GM12878 (cell line): ENCODE measurements at regions not wholly inside any gene's neighbourhood (a gene's known extent, or its start where the extent isn't known, plus 50 kb on each side); places are given as distances from the start of the nearest gene placed in this dataset.

Source experiments
- ATAC-seq: fragments of 200-7000 bp; cut with Tn5 transposase; 3 replicates; pipeline ENCODE4 v1.9.1; 2020; ENCODE audit warnings: mild to moderate bottlenecking, moderate library complexity
- BruUV-seq: library from RNA; stranded (reverse); fragments of 400-500 nt; replicated peaks from 2 replicates; lab custom pipeline; 2021; lab: Mats Ljungman, UMichigan
- CTCF ChIA-PET: fragments of 300-600 bp; sonication (Branson Sonifier 250); formaldehyde crosslinking; extraction: SDS; loops from one replicate; lab custom pipeline; 2021; ENCODE audit warnings: inconsistent platforms; lab: Yijun Ruan, JAX
- POLR2A ChIA-PET: fragments of 350-600 bp; formaldehyde crosslinking; extraction: SDS; loops from one replicate; lab custom pipeline; 2021; ENCODE audit warnings: inconsistent platforms; lab: Charles Lee
- RAD21 ChIA-PET: fragments of 300-600 bp; sonication (Branson Sonifier 250); formaldehyde crosslinking; loops from one replicate; lab custom pipeline; 2023; ENCODE audit warnings: antibody characterized with exemption; ENCODE audit not compliant: unreplicated experiment; lab: Charles Lee
- SMC1A ChIA-PET: fragments of 300-600 bp; sonication (Branson Sonifier 250); formaldehyde crosslinking; loops from one replicate; lab custom pipeline; 2023; ENCODE audit not compliant: unreplicated experiment, uncharacterized antibody; lab: Charles Lee
- DNase-seq: peaks from one replicate; pipeline ENCODE4 v3.0.0-alpha.2; 2011; ENCODE audit warnings: low read depth, low spot score
- FAIRE-seq: peaks from 3 replicates; lab custom pipeline; 2011; peaks lifted over from hg19 to GRCh38; lab: Jason Lieb, UNC
- H2AFZ ChIP-seq: 2 replicates; pipeline ENCODE4 v1.6.0; 2011; ENCODE audit warnings: low read depth, low read length, control low read depth; ENCODE audit not compliant: control insufficient read depth
- H3K27ac ChIP-seq: 2 replicates; pipeline ENCODE4 v1.5.1; 2011; ENCODE audit warnings: control low read depth; ENCODE audit not compliant: control insufficient read depth, insufficient read depth
- H3K27me3 ChIP-seq, 2 experiments: replicated peaks in 1 of 2; 2 replicates each; pipeline versions ENCODE4 v1.6.0 to v1.6.1; 2011; ENCODE audit warnings: low read length in 1 of 2; ENCODE audit not compliant: control insufficient read depth in 2 of 2, insufficient read depth in 2 of 2
- H3K36me3 ChIP-seq, 2 experiments: 2 replicates each; pipeline ENCODE4 v1.5.1; 2011; ENCODE audit warnings: low read length in 1 of 2; ENCODE audit not compliant: control insufficient read depth in 2 of 2, insufficient read depth in 2 of 2
- H3K4me1 ChIP-seq: 2 replicates; pipeline ENCODE4 v1.6.1; 2011; ENCODE audit warnings: mild to moderate bottlenecking, low read length, moderate library complexity, mixed read lengths; ENCODE audit not compliant: control insufficient read depth, insufficient read depth
- H3K4me2 ChIP-seq: 2 replicates; pipeline ENCODE4 v1.6.0; 2011; ENCODE audit warnings: control low read depth; ENCODE audit not compliant: control insufficient read depth, insufficient read depth
- H3K4me3 ChIP-seq: fragments of 200-600 bp; sonication (generic); 2 replicates; pipeline ENCODE4 v1.5.1; 2016
- H3K79me2 ChIP-seq: 2 replicates; pipeline ENCODE4 v1.6.0; 2011; ENCODE audit warnings: low read length; ENCODE audit not compliant: control insufficient read depth, insufficient read depth
- H3K9ac ChIP-seq: 2 replicates; pipeline ENCODE4 v1.8.0; 2011; ENCODE audit warnings: low read length, control low read depth, mixed read lengths; ENCODE audit not compliant: control insufficient read depth, insufficient read depth
- H3K9me3 ChIP-seq: replicated peaks from 3 replicates; pipeline ENCODE4 v1.5.1; 2011; ENCODE audit warnings: mild to moderate bottlenecking, low read length; ENCODE audit not compliant: control insufficient read depth, insufficient read depth
- H4K20me1 ChIP-seq: 2 replicates; pipeline ENCODE4 v1.6.0; 2011; ENCODE audit not compliant: control insufficient read depth, insufficient read depth
- BHLHE40 ChIP-seq, 2 experiments: fragments of 450-650 bp in 1 of 2; IDR thresholded peaks; 2 replicates each; pipeline ENCODE4 v1.6.1; 2011 to 2017; ENCODE audit warnings: low read depth in 2 of 2, borderline replicate concordance in 1 of 2, improper control_type of control experiment in 1 of 2, low read length in 1 of 2, mild to moderate bottlenecking in 1 of 2
- DPF2 ChIP-seq: fragments of 450-650 bp; IDR thresholded peaks from 2 replicates; pipeline ENCODE4 v1.6.1; 2017; ENCODE audit warnings: mild to moderate bottlenecking
- EP300 ChIP-seq, 2 experiments: fragments of 150-350 bp in 1 of 2; IDR thresholded peaks; 2 replicates each; pipeline ENCODE4 v1.6.1; 2011 to 2012; ENCODE audit warnings: low read depth in 2 of 2, low read length in 2 of 2, borderline replicate concordance in 1 of 2, improper control_type of control experiment in 1 of 2, inconsistent platforms in 1 of 2; ENCODE audit not compliant: control insufficient read depth in 1 of 2
- ESRRA ChIP-seq: IDR thresholded peaks from 2 replicates; pipeline ENCODE4 v1.6.1; 2012; ENCODE audit warnings: mild to moderate bottlenecking, low read length, improper control_type of control experiment
- GABPA ChIP-seq: IDR thresholded peaks from 2 replicates; pipeline ENCODE4 v1.6.1; 2014; ENCODE audit warnings: antibody characterized with exemption, low read depth, mild to moderate bottlenecking, inconsistent platforms
- MYC ChIP-seq: IDR thresholded peaks from 2 replicates; pipeline ENCODE4 v1.6.1; 2011; ENCODE audit warnings: mild to moderate bottlenecking, low read length, moderate library complexity, inconsistent platforms; ENCODE audit not compliant: insufficient read depth, insufficient replicate concordance, insufficient read length, severe bottlenecking
- PAX5 ChIP-seq: IDR thresholded peaks from 2 replicates; pipeline ENCODE4 v1.6.1; 2011; ENCODE audit warnings: low read depth, low read length, borderline replicate concordance
- RAD21 ChIP-seq: IDR thresholded peaks from 2 replicates; pipeline ENCODE4 v1.6.1; 2011; ENCODE audit warnings: mild to moderate bottlenecking, low read depth, low read length, moderate library complexity; ENCODE audit not compliant: insufficient read depth
- RAD51 ChIP-seq: fragments of 450-650 bp; IDR thresholded peaks from 2 replicates; pipeline ENCODE4 v1.6.1; 2016; ENCODE audit warnings: moderate library complexity, mild to moderate bottlenecking, inconsistent platforms
- STAT1 ChIP-seq: fragments of 450-650 bp; conservative IDR thresholded peaks from 2 replicates; pipeline ENCODE4 v1.6.1; 2014; ENCODE audit warnings: antibody characterized with exemption, mild to moderate bottlenecking
- STAT3 ChIP-seq: IDR thresholded peaks from 2 replicates; pipeline ENCODE4 v1.6.1; 2011; ENCODE audit warnings: low read depth, low read length, improper control_type of control experiment
- TCF3 ChIP-seq: IDR thresholded peaks from 2 replicates; pipeline ENCODE4 v1.6.1; 2012; ENCODE audit warnings: low read depth, mild to moderate bottlenecking, low read length, borderline replicate concordance; ENCODE audit not compliant: insufficient read depth
- WRNIP1 ChIP-seq: IDR thresholded peaks from 2 replicates; pipeline ENCODE4 v1.6.1; 2011; ENCODE audit warnings: low read depth, low read length, improper control_type of control experiment, borderline replicate concordance
- WGBS: methylation state at CpG from one replicate; pipeline ENCODE4 v1.1.6; 2016; ENCODE audit warnings: low lambda C conversion rate; ENCODE audit not compliant: insufficient replicate concordance, insufficient coverage; ENCODE audit errors: missing lambda C conversion rate; 5-methylcytosine and 5-hydroxymethylcytosine counted together
- in situ Hi-C: fragments of 300-500 bp; cut with MboI; formaldehyde crosslinking; loops from 9 replicates; pipeline ENCODE4 v1.14.3; 2018; ENCODE audit warnings: mixed read lengths
- intact Hi-C: fragments of 100-400 bp; cut with micrococcal nuclease; formaldehyde crosslinking; loops from one replicate; pipeline ENCODE4 v1.14.2; 2022; ENCODE audit not compliant: unreplicated experiment
- TF ChIP-seq, protein P1 (sequence below): IDR thresholded peaks from 2 replicates; pipeline ENCODE4 v1.6.1; 2011; ENCODE audit warnings: low read depth, low read length, improper control_type of control experiment, borderline replicate concordance
- TF ChIP-seq, protein P2 (sequence below): fragments of 450-650 bp; IDR thresholded peaks from 2 replicates; pipeline ENCODE4 v1.6.1; 2017; ENCODE audit warnings: low read depth, mild to moderate bottlenecking, moderate library complexity
- TF ChIP-seq, protein P3 (sequence below): IDR thresholded peaks from 2 replicates; pipeline ENCODE4 v1.6.1; 2012; ENCODE audit warnings: low read depth, low read length, improper control_type of control experiment
- TF ChIP-seq, protein P4 (sequence below): IDR thresholded peaks from 2 replicates; pipeline ENCODE4 v1.6.1; 2012; ENCODE audit warnings: low read length, inconsistent platforms

DNA sequence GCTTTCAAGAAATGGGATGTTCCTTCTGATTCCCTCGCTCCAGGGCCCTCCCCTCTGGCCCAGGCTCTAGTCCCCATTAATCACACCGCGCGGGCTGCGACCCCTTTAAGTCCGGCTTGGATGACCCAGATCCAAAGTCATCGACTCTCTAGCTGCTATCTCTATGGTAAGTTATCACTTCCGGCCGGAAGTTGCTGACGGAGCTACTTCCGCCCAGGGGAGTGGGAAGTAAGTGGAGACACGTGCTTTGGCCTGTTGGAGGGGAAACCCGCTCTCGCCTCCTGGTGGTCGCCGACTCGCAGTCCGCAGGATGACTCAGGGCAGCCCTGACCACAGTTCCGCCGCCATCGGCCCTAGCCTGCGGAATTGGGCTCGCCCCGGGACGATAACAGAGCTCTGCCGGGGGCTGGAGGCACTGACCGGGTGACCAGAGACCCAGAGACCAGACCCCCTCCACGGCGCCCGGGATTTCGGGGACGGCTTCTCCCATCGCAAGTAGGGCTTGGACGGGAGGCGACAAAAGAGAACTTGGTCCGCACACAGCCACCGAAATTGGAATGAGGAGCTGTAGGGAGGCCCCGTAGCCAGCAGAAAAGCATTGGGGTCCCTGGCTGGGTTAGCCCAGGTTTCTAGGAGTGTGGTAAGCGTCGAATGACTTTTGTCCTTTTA lies 52.2 kb upstream of the SEC14L1 start:
- POLR2A ChIA-PET = interaction anchor here (0.6 to 1.8 kb wide), 12 partner anchors 9 to 339 kb away, joined by 3 to 14 read pairs (median 5); partner anchors contain the start of gene SEC14L1
- Histone ChIP-seq H3K4me1 (peaks cover 23% of the 10 kb centered on the region), H3K4me3 (peak overlapping the region; percentile 91), H3K79me2 (peaks cover 34% of the 10 kb centered on the region), H3K9me3 (no peaks in the 10 kb centered on the region), H3K27me3 (no peaks in the 10 kb centered on the region), H2AFZ (peak overlapping the region; percentile 72), H3K27ac (peak overlapping the region; percentile 91), H3K4me2 (peak overlapping the region; percentile 94), H3K9ac (peak overlapping the region; percentile 99), H4K20me1 (no peaks in the 10 kb centered on the region), H3K36me3 (peaks cover 12 to 19% of the 10 kb centered on the region in 2 experiments; a peak in 3 of 4 replicates)
- in situ Hi-C loops (loop anchor here (5.0 kb wide), 1 partner anchor 159 kb away; no protein-coding TSS in a partner anchor), intact Hi-C loops (loop anchor here (2.0 to 10.0 kb wide), 3 partner anchors 52 to 354 kb away; partner anchors contain the start of genes MFSD11, SEC14L1 and SRSF2)
- ATAC-seq (peak; percentile 93), FAIRE-seq (peak; percentile 94), DNase-seq (peak; percentile 87)
- SMC1A ChIA-PET = interaction anchor here (0.6 to 3.0 kb wide), 17 partner anchors 10 to 162 kb away, joined by 3 to 20 read pairs (median 5); partner anchors contain the start of gene SEC14L1
- BruUV-seq = TSS peak; percentile 85
- CTCF ChIA-PET = interaction anchor here (0.6 to 5.3 kb wide), 26 partner anchors 11 to 1405 kb away, joined by 3 to 33 read pairs (median 4); partner anchors contain the start of gene SEC14L1
- WGBS = under 1% methylated on average over 40 of the region's 40 CpGs
- RAD21 ChIA-PET = interaction anchor here (0.6 to 3.0 kb wide), 12 partner anchors 10 to 159 kb away, joined by 3 to 19 read pairs (median 6); partner anchors contain the start of gene SEC14L1
- peak; percentile 96 for TF ChIP-seq GABPA
- peak; percentile 69; the same call in 1 of the 2 replicates for TF ChIP-seq DPF2
- TF ChIP-seq RAD21 = 0 out of 2 replicates have a peak, but pooled peaks have one; percentile 22
- TF ChIP-seq, protein P1, sequence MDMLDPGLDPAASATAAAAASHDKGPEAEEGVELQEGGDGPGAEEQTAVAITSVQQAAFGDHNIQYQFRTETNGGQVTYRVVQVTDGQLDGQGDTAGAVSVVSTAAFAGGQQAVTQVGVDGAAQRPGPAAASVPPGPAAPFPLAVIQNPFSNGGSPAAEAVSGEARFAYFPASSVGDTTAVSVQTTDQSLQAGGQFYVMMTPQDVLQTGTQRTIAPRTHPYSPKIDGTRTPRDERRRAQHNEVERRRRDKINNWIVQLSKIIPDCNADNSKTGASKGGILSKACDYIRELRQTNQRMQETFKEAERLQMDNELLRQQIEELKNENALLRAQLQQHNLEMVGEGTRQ = peak; percentile 52
- peak; percentile 65; the same call in 1 of the 2 replicates for TF ChIP-seq PAX5
- no peak for TF ChIP-seq STAT3
- TF ChIP-seq, protein P2, sequence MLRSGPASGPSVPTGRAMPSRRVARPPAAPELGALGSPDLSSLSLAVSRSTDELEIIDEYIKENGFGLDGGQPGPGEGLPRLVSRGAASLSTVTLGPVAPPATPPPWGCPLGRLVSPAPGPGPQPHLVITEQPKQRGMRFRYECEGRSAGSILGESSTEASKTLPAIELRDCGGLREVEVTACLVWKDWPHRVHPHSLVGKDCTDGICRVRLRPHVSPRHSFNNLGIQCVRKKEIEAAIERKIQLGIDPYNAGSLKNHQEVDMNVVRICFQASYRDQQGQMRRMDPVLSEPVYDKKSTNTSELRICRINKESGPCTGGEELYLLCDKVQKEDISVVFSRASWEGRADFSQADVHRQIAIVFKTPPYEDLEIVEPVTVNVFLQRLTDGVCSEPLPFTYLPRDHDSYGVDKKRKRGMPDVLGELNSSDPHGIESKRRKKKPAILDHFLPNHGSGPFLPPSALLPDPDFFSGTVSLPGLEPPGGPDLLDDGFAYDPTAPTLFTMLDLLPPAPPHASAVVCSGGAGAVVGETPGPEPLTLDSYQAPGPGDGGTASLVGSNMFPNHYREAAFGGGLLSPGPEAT = peak; percentile 95
- peak; percentile 46; the same call in 1 of the 2 replicates for TF ChIP-seq TCF3
- TF ChIP-seq BHLHE40 (IDR thresholded peaks at IDR 0.05; ENCODE audit: borderline replicate concordance in 1 of 2, low read depth in 2 of 2, low read length in 1 of 2) = peak; percentile 96
- peak; percentile 75 for TF ChIP-seq RAD51
- TF ChIP-seq STAT1 = peak; percentile 75; the same call in 1 of the 2 replicates
- TF ChIP-seq WRNIP1 = peak; percentile 21; the same call in 1 of the 2 replicates
- peak; percentile 99 for TF ChIP-seq MYC
- TF ChIP-seq ESRRA = 0 out of 2 replicates have a peak, but pooled peaks have one; percentile 28
- TF ChIP-seq EP300 (IDR thresholded peaks at IDR 0.05; ENCODE audit: borderline replicate concordance in 1 of 2, control insufficient read depth in 1 of 2, low read depth in 2 of 2, low read length in 2 of 2) = peak; percentile 31 to 39; a peak in 1 of 4 replicates
- TF ChIP-seq, protein P3, sequence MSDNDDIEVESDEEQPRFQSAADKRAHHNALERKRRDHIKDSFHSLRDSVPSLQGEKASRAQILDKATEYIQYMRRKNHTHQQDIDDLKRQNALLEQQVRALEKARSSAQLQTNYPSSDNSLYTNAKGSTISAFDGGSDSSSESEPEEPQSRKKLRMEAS = peak; percentile 99
- TF ChIP-seq, protein P4, sequence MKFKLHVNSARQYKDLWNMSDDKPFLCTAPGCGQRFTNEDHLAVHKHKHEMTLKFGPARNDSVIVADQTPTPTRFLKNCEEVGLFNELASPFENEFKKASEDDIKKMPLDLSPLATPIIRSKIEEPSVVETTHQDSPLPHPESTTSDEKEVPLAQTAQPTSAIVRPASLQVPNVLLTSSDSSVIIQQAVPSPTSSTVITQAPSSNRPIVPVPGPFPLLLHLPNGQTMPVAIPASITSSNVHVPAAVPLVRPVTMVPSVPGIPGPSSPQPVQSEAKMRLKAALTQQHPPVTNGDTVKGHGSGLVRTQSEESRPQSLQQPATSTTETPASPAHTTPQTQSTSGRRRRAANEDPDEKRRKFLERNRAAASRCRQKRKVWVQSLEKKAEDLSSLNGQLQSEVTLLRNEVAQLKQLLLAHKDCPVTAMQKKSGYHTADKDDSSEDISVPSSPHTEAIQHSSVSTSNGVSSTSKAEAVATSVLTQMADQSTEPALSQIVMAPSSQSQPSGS = no peak
